SHP77 treated with DMSO at 0.1 percent for 48 hours (cell line): ENCODE measurements at regions not wholly inside any gene's neighbourhood (a gene's known extent, or its start where the extent isn't known, plus 50 kb on each side); places are given as distances from the start of the nearest gene placed in this dataset.
A peak's percentile ranks its signal among the peaks of the same experiment; 100 is the strongest.

Source experiments
- DNase-seq: peaks from one replicate; lab custom pipeline; 2025; lab: John Stamatoyannopoulos, UW

- DNase-seq: no peak
Measured at GRCh38 chr10:78963074-78964034, 105.4 kb upstream of the ZMIZ1 start.

DNA sequence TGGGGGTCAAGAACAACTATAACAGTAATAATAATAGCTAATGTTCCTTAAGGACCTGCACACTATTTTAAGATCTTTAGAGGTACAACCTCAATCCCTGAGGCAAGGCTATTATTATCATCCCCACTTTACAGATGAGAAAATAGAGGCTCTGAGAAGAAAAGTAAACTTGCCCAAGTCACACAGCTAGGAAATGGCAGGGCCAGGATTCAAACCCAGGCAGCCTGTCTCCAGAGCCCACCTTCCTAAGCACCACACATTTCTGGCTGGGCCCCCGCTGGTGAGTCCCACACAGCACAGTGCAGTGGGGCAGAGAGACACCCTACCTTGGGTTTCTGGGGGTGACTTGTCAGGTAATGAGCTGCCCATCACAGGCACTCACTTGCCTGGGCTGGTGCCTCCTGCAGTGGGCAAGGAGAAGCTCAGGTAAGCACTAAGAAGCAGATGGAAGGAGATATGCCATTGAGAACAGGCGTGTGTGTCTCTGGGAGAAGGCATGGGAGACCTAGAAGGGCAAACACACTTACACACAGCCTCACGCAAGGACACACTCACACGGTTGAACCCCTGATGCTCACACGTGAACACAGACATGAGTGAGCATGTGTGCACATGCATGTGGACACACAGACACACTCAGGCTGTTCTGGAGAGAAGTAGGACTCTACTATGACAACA, 104.4 kb upstream of the ZMIZ1 start:
- no peak for DNase-seq

GRCh38 chr10:78964952-78965633, 103.7 kb upstream of the ZMIZ1 start:
- peak; percentile 28 for DNase-seq

GRCh38 chr10:78966182-78966787, 102.5 kb upstream of the ZMIZ1 start:
- no peak for DNase-seq

GRCh38 chr10:78966844-78967488, 101.8 kb upstream of the ZMIZ1 start:
- DNase-seq: no peak

DNA sequence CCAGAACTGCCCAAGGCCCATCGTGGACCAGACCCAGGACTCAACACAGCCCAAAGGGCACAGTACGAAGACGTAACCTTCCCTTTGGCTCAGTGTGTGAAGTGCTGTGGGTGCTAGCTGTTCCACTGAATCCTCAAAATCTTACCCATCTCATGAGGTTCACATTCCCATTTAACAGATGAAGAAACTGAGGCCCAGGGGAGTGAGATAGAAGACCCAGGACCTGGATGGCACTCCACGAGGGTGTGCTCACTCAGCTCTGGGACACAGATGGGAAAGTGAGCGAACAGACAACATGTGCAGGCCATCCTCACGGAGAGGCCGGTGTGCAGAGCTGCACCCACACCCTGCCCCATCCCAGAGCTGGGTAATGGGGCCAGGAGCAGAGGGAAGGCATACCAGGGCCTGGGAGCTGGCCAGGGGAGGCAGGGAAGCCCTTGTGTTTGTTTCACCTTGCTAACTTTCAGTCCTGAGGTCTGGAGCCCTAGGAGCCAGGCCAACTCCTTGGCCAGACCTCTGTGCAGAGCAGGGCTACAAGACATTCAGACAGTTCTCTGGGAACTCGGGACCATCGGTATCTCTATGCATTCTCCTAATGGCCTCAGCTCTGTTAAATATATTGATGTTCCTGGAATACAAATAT, 100.3 kb upstream of the ZMIZ1 start:
- DNase-seq: no peak

- no peak for DNase-seq
Measured at GRCh38 chr10:78968943-78969342, 99.8 kb upstream of the ZMIZ1 start.

DNA sequence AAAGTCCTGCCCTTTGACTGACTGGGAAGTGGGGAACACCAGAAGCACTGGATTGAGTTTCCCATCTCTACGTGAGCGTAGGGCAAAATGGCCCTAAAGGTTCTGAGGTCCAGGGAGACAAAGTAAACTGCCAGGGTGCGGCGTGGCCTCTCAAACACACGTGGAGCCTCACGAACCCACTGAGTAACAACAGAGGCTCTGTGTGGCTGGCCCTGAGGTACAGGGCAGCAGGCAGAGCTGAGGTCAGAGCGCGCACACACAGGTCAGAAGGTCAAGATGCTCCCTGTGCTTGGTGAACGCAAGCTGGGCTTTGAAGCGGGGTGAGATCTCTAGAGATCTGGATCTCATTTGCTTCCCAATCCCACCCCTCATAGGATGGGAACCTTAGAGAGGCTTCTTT, 99.0 kb upstream of the ZMIZ1 start:
- DNase-seq: no peak

- no peak for DNase-seq
Measured at GRCh38 chr10:78970261-78970660, 98.5 kb upstream of the ZMIZ1 start.

DNA sequence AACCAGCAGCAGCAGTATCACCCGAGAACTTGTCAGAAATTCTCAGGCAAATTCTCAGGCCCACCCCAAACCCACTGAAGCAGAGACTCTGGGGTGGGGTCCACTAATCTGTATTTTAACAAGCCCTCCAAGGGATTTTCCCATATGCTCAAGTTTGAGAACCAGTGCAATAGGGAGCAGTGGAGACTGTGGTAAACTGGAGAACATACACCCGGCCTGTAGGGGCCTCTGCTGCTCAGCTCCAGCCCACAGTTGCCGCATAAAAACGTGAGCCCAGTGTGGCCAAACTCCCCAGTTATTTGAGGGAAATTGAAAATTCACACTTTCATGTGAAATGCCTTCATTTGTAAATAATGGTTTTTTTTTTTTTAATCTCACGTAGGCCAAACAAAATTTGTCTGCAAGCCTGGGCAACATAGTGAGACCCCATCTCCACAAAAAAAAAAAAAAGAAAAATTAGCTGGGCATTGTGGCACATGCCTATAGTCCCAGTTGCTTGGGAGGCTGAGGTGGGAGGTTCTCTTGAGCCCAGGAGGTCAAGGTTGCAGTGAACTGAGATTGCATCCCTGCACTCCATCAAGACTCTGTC, 97.6 kb upstream of the ZMIZ1 start:
- DNase-seq: no peak

GRCh38 chr10:78972160-78972946, 96.4 kb upstream of the ZMIZ1 start:
- no peak for DNase-seq

DNA sequence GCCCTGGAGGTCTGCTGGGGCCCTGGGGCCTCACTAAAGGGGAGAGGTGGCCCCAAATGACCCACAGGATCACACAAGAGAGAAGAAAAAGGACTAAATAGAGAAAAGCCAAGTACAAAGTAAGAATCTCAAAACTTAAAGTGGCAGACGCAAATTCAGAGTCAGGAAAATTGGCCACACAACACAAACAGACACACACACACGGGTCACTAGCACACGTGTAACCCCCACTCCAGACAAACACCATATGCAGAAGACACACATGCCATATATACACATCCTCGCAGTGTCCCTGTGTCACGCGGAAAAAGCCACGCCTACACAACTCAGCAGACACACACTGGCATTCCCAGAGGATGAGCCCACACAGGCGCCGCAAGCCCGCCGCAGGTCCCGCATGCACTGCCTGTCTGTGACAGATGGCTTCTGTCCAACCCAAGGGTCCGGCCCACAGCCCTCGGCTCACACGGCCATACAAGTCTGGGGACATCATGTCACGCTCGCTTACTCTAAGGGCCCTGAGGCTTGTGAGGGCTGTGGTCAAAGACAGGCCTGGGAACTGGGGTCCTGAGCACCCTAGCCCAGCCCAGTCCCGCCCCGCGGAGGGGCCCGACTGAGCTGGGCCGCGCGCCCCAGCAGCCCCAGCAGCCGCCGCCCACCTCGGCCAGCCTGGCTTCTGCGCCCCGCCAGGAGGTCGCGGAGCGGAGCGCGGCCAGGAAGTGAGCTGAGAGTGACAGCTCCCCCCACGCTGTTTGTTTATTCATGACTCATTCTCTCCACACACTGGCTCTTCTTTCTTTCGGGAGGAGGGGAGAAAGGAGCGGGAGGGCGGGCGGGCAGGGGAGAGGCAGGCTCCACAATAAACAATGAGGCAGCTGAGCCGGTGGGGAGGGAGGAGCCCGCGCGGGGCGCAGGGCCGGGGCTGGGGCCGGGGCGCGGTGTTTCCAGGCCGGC, 95.5 kb upstream of the ZMIZ1 start:
- DNase-seq: peak; percentile 70

- peak; percentile 28 for DNase-seq
Measured at GRCh38 chr10:78973901-78974616, 94.7 kb upstream of the ZMIZ1 start.

DNA sequence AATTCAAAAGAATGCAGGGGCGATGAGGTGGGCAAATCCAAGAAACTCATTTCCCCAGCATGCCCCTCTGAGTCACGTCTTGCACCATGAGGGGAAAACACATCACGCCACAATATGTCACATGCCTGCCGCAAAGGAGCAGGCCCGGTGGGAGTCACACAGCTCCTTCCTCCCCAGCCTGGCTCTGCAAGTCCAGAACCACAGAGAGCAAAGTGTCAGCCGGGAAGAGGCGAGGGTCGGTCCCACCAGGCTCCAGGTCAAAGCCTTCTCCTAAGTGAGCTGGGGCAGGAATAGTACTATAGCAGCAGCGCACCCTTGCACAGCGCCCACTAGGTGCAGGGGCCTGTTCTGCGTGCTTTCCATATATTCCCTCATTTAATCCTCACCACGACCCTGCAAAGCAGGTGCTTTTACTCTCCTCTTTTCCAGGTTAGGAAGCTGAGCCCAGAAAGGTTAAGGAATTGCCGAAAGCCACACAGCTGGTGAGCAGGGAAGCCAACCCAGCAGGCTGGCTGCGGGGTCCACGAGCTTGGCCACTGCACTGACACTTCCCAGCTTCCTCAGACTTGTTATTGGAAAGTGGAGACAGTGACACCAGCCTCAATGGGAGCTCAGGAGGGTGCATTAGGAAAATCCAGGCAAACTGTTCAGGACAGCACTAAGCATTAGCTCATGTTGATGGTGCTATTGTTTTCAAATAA, 94.0 kb upstream of the ZMIZ1 start:
- DNase-seq: peak; percentile 22

DNA sequence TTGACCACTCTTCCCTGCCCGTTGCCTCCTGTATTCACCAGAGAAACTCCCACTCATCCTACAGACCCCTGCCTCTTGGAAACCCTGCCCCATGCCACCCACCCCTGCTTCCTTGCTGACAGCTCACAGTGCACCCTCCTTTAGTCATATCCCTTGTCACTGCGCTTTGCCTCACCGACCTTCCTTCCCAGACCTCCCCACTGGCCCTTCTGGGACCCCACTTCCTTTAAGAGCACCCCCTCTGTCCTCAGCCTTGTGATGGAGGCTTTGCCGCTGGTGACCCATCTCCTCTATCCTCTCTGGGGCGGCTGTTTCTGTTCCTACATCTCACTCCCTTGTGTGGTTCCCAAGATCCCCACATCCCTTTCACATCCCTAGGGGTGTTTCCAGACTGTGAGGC, 92.8 kb upstream of the ZMIZ1 start:
- DNase-seq: no peak

DNA sequence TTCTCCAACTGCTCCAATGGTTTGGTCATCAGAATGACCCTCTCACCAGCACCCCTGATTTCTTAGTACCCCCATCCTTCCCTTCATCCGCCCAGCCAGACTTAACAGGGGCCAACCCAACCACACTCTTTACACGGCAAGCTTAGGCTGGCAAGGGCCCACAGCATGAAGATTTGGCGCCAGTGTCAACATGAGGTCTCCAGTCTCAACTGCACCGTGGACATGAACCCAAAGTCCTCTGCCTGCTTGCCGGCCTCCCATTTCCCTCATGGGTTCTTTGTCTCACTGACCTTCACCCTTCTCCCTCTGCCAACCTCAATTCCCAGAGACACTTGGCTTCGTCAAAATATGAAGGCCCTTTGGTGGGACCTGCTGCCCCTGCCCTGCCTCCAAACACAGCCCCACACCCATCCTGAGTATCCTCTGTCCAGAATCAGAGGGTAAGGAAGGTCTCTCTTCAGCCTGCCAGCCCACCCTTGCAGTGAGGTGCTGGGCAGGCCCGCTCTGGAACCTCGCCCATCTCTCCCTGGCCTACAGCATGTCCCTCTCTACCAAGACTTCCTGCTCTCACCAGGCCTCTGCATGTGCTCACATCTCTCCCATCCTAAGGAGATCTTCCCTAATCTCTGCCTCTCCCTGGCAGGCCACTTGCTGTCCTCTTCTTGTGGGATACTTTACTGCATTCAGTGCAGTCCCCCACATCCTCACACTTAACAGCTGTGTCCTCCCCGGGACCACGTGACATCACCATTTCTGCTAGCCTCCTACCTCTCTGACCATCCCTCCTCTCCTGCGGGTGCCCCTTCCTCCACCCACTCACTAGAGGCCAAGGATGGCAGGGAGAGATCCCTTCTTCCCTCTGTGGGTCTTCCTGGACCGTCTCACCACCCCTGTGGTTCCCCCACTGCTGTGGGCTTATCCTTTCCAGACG, 91.7 kb upstream of the ZMIZ1 start:
- DNase-seq: no peak
